GM12878 (cell line): ENCODE measurements at regions not wholly inside any gene's neighbourhood (a gene's known extent, or its start where the extent isn't known, plus 50 kb on each side); places are given as distances from the start of the nearest gene placed in this dataset.
"Not testable (repeated sequence)": the region's sequence is repeated elsewhere in the genome, so short reads cannot be mapped to it uniquely, and the experiment has no call there.

Source experiments
- ATAC-seq: fragments of 200-7000 bp; cut with Tn5 transposase; 3 replicates; pipeline ENCODE4 v1.9.1; 2020; ENCODE audit warnings: mild to moderate bottlenecking, moderate library complexity
- BruUV-seq: library from RNA; stranded (reverse); fragments of 400-500 nt; replicated peaks from 2 replicates; lab custom pipeline; 2021; lab: Mats Ljungman, UMichigan
- CTCF ChIA-PET: fragments of 300-600 bp; sonication (Branson Sonifier 250); formaldehyde crosslinking; extraction: SDS; loops from one replicate; lab custom pipeline; 2021; ENCODE audit warnings: inconsistent platforms; lab: Yijun Ruan, JAX
- POLR2A ChIA-PET: fragments of 350-600 bp; formaldehyde crosslinking; extraction: SDS; loops from one replicate; lab custom pipeline; 2021; ENCODE audit warnings: inconsistent platforms; lab: Charles Lee
- RAD21 ChIA-PET: fragments of 300-600 bp; sonication (Branson Sonifier 250); formaldehyde crosslinking; loops from one replicate; lab custom pipeline; 2023; ENCODE audit warnings: antibody characterized with exemption; ENCODE audit not compliant: unreplicated experiment; lab: Charles Lee
- SMC1A ChIA-PET: fragments of 300-600 bp; sonication (Branson Sonifier 250); formaldehyde crosslinking; loops from one replicate; lab custom pipeline; 2023; ENCODE audit not compliant: unreplicated experiment, uncharacterized antibody; lab: Charles Lee
- DNase-seq: peaks from one replicate; pipeline ENCODE4 v3.0.0-alpha.2; 2011; ENCODE audit warnings: low read depth, low spot score
- FAIRE-seq: peaks from 3 replicates; lab custom pipeline; 2011; peaks lifted over from hg19 to GRCh38; lab: Jason Lieb, UNC
- H2AFZ ChIP-seq: 2 replicates; pipeline ENCODE4 v1.6.0; 2011; ENCODE audit warnings: low read depth, low read length, control low read depth; ENCODE audit not compliant: control insufficient read depth
- H3K27ac ChIP-seq: 2 replicates; pipeline ENCODE4 v1.5.1; 2011; ENCODE audit warnings: control low read depth; ENCODE audit not compliant: control insufficient read depth, insufficient read depth
- H3K27me3 ChIP-seq, 2 experiments: replicated peaks in 1 of 2; 2 replicates each; pipeline versions ENCODE4 v1.6.0 to v1.6.1; 2011; ENCODE audit warnings: low read length in 1 of 2; ENCODE audit not compliant: control insufficient read depth in 2 of 2, insufficient read depth in 2 of 2
- H3K36me3 ChIP-seq, 2 experiments: 2 replicates each; pipeline ENCODE4 v1.5.1; 2011; ENCODE audit warnings: low read length in 1 of 2; ENCODE audit not compliant: control insufficient read depth in 2 of 2, insufficient read depth in 2 of 2
- H3K4me1 ChIP-seq: 2 replicates; pipeline ENCODE4 v1.6.1; 2011; ENCODE audit warnings: mild to moderate bottlenecking, low read length, moderate library complexity, mixed read lengths; ENCODE audit not compliant: control insufficient read depth, insufficient read depth
- H3K4me2 ChIP-seq: 2 replicates; pipeline ENCODE4 v1.6.0; 2011; ENCODE audit warnings: control low read depth; ENCODE audit not compliant: control insufficient read depth, insufficient read depth
- H3K4me3 ChIP-seq: fragments of 200-600 bp; sonication (generic); 2 replicates; pipeline ENCODE4 v1.5.1; 2016
- H3K79me2 ChIP-seq: 2 replicates; pipeline ENCODE4 v1.6.0; 2011; ENCODE audit warnings: low read length; ENCODE audit not compliant: control insufficient read depth, insufficient read depth
- H3K9ac ChIP-seq: 2 replicates; pipeline ENCODE4 v1.8.0; 2011; ENCODE audit warnings: low read length, control low read depth, mixed read lengths; ENCODE audit not compliant: control insufficient read depth, insufficient read depth
- H3K9me3 ChIP-seq: replicated peaks from 3 replicates; pipeline ENCODE4 v1.5.1; 2011; ENCODE audit warnings: mild to moderate bottlenecking, low read length; ENCODE audit not compliant: control insufficient read depth, insufficient read depth
- H4K20me1 ChIP-seq: 2 replicates; pipeline ENCODE4 v1.6.0; 2011; ENCODE audit not compliant: control insufficient read depth, insufficient read depth
- ATF7 ChIP-seq: fragments of 450-650 bp; IDR thresholded peaks from 2 replicates; pipeline ENCODE4 v1.6.1; 2016; ENCODE audit warnings: low read depth, mild to moderate bottlenecking
- CHD2 ChIP-seq: IDR thresholded peaks from 2 replicates; pipeline ENCODE4 v1.6.1; 2011; ENCODE audit warnings: low read depth, low read length, improper control_type of control experiment, borderline replicate concordance
- FOXM1 ChIP-seq: IDR thresholded peaks from 2 replicates; pipeline ENCODE4 v1.6.1; 2012; ENCODE audit warnings: low read depth, mild to moderate bottlenecking, inconsistent platforms, low read length, moderate library complexity
- NKRF ChIP-seq: fragments of 450-650 bp; conservative IDR thresholded peaks from 2 replicates; pipeline ENCODE4 v1.6.1; 2017; ENCODE audit warnings: mild to moderate bottlenecking, moderate library complexity
- NRF1 ChIP-seq: conservative IDR thresholded peaks from 2 replicates; pipeline ENCODE4 v1.6.1; 2011; ENCODE audit warnings: mild to moderate bottlenecking, low read depth, low read length, improper control_type of control experiment
- PAX5 ChIP-seq: IDR thresholded peaks from 2 replicates; pipeline ENCODE4 v1.6.1; 2011; ENCODE audit warnings: low read depth, low read length, borderline replicate concordance
- RELA ChIP-seq: fragments of 450-650 bp; IDR thresholded peaks from 2 replicates; pipeline ENCODE4 v1.8.0; 2014; ENCODE audit warnings: borderline replicate concordance; ENCODE audit not compliant: partially characterized antibody
- SIN3A ChIP-seq: IDR thresholded peaks from 2 replicates; pipeline ENCODE4 v1.6.1; 2012; ENCODE audit warnings: low read depth, low read length, improper control_type of control experiment
- SKIL ChIP-seq: fragments of 450-650 bp; IDR thresholded peaks from 2 replicates; pipeline ENCODE4 v1.6.1; 2017; ENCODE audit warnings: mild to moderate bottlenecking, low read depth, inconsistent platforms; ENCODE audit not compliant: poor library complexity, severe bottlenecking
- SREBF1 ChIP-seq: IDR thresholded peaks from 2 replicates; pipeline ENCODE4 v1.6.1; 2012; ENCODE audit warnings: mild to moderate bottlenecking, low read length
- ZNF207 ChIP-seq: fragments of 450-650 bp; IDR thresholded peaks from 2 replicates; pipeline ENCODE4 v1.6.1; 2014; ENCODE audit warnings: antibody characterized with exemption, mild to moderate bottlenecking, borderline replicate concordance
- WGBS: methylation state at CpG from one replicate; pipeline ENCODE4 v1.1.6; 2016; ENCODE audit warnings: low lambda C conversion rate; ENCODE audit not compliant: insufficient replicate concordance, insufficient coverage; ENCODE audit errors: missing lambda C conversion rate; 5-methylcytosine and 5-hydroxymethylcytosine counted together
- in situ Hi-C: fragments of 300-500 bp; cut with MboI; formaldehyde crosslinking; loops from 9 replicates; pipeline ENCODE4 v1.14.3; 2018; ENCODE audit warnings: mixed read lengths
- intact Hi-C: fragments of 100-400 bp; cut with micrococcal nuclease; formaldehyde crosslinking; loops from one replicate; pipeline ENCODE4 v1.14.2; 2022; ENCODE audit not compliant: unreplicated experiment

- Histone ChIP-seq H3K4me3 (no peak overlapping the region), H2AFZ (no peak overlapping the region), H3K4me1 (no peaks in the 10 kb centered on the region), H3K27me3 (no peaks in the 10 kb centered on the region), H3K9ac (no peak overlapping the region), H3K36me3 (no peaks in the 10 kb centered on the region), H3K27ac (no peak overlapping the region), H3K4me2 (no peak overlapping the region), H4K20me1 (no peaks in the 10 kb centered on the region), H3K9me3 (no peaks in the 10 kb centered on the region), H3K79me2 (no peaks in the 10 kb centered on the region)
- ChIA-PET POLR2A (no interaction called here), CTCF (no interaction called here), SMC1A (no interaction called here), RAD21 (no interaction called here)
- in situ Hi-C loops (no loop called here), intact Hi-C loops (no loop called here)
- 0 out of 3 replicates have a peak, but pooled peaks have one; percentile 22 for ATAC-seq
- no TSS peak for BruUV-seq
- no peak for TF ChIP-seq NKRF
- no peak for TF ChIP-seq RELA
- TF ChIP-seq SREBF1: no peak
- TF ChIP-seq FOXM1: no peak
- TF ChIP-seq ZNF207: no peak
- no peak for TF ChIP-seq SKIL
- TF ChIP-seq SIN3A: no peak
- TF ChIP-seq CHD2: no peak
- no peak for TF ChIP-seq ATF7
- TF ChIP-seq PAX5: no peak
- TF ChIP-seq NRF1: no peak
- DNase-seq: no peak
- WGBS: 56% methylated on average over 23 of the region's 29 CpGs
- no peak for FAIRE-seq
Measured at GRCh38 chr6:170221052-170221752, 69.7 kb downstream of the DLL1 start.

- RAD21 ChIA-PET, POLR2A ChIA-PET: not testable (repeated sequence)
Measured at GRCh38 chr6:170213637-170214018, 77.2 kb downstream of the DLL1 start.

More at GRCh38 chr6:170213637-170214018, 77.2 kb downstream of the DLL1 start:
- H2AFZ ChIP-seq, H3K4me3 ChIP-seq, H3K4me1 ChIP-seq, DNase-seq, FAIRE-seq, H3K9ac ChIP-seq, H3K4me2 ChIP-seq, H3K27ac ChIP-seq, CTCF ChIA-PET, H3K9me3 ChIP-seq, ATAC-seq, H3K79me2 ChIP-seq, SMC1A ChIA-PET, BruUV-seq, H3K36me3 ChIP-seq, H4K20me1 ChIP-seq, H3K27me3 ChIP-seq, intact Hi-C loops, in situ Hi-C loops: not testable (repeated sequence)
- 93% methylated on average over 17 of the region's 19 CpGs for whole genome bisulfite sequencing
